ENCODE measurements at regions not wholly inside any gene's neighbourhood (a gene's known extent, or its start where the extent isn't known, plus 50 kb on each side); places are given as distances from the start of the nearest gene placed in this dataset.

GRCh38 chr2:237250599-237250998, 163.4 kb downstream of the COL6A3 start:
- ATAC-seq (no peak), DNase-seq (no peak)
- no peaks in the 10 kb centered on the region for H3K4me1 Mint-ChIP-seq
- peaks cover 0 to 5% (median 0%) of the 10 kb centered on the region in 9 donors for H3K9me3 Mint-ChIP-seq
- H3K4me3 Mint-ChIP-seq: no peak overlapping the region
- POLR2A ChIA-PET: no interaction called here
- no peak overlapping the region for H3K27ac Mint-ChIP-seq
- H3K27me3 Mint-ChIP-seq: peaks cover 11 to 18% (median 13%) of the 10 kb centered on the region in 5 donors
- H3K36me3 Mint-ChIP-seq: no peaks in the 10 kb centered on the region

GRCh38 chr2:237251986-237252385, 162.0 kb downstream of the COL6A3 start:
- ATAC-seq (no peak), DNase-seq (no peak)
- Mint-ChIP-seq H3K4me1 (no peaks in the 10 kb centered on the region), H3K27ac (no peak overlapping the region), H3K27me3 (peaks cover 11 to 13% (median 12%) of the 10 kb centered on the region in 5 donors), H3K4me3 (no peak overlapping the region), H3K36me3 (no peaks in the 10 kb centered on the region), H3K9me3 (peaks cover 0 to 5% (median 0%) of the 10 kb centered on the region in 9 donors)
- POLR2A ChIA-PET: no interaction called here

- no peak for ATAC-seq
- POLR2A ChIA-PET: no interaction called here
- Mint-ChIP-seq H3K36me3 (no peaks in the 10 kb centered on the region), H3K4me1 (peaks cover 0 to 8% (median 4%) of the 10 kb centered on the region in 4 donors), H3K4me3 (no peak overlapping the region), H3K27me3 (peaks cover 11 to 15% (median 12%) of the 10 kb centered on the region in 5 donors), H3K9me3 (peaks cover 0 to 4% (median 0%) of the 10 kb centered on the region in 9 donors), H3K27ac (no peak overlapping the region)
- DNase-seq: no peak
Measured at GRCh38 chr2:237253046-237253702, 160.8 kb downstream of the COL6A3 start.

- peaks cover 0 to 9% (median 5%) of the 10 kb centered on the region in 4 donors for H3K4me1 Mint-ChIP-seq
- H3K36me3 Mint-ChIP-seq: no peaks in the 10 kb centered on the region
- peaks cover 10 to 13% (median 11%) of the 10 kb centered on the region in 5 donors for H3K27me3 Mint-ChIP-seq
- POLR2A ChIA-PET: no interaction called here
- no peak for ATAC-seq
- no peak for DNase-seq
- no peak overlapping the region for H3K4me3 Mint-ChIP-seq
- H3K9me3 Mint-ChIP-seq: peaks cover 0 to 1% (median 0%) of the 10 kb centered on the region in 9 donors
- no peak overlapping the region for H3K27ac Mint-ChIP-seq
Measured at GRCh38 chr2:237254369-237254861, 159.5 kb downstream of the COL6A3 start.

GRCh38 chr2:237254911-237255578, 158.9 kb downstream of the COL6A3 start:
- no peak for ATAC-seq

GRCh38 chr2:237256887-237257286, 157.1 kb downstream of the COL6A3 start:
- Mint-ChIP-seq H3K9me3 (no peaks in the 10 kb centered on the region), H3K27me3 (peaks cover 4 to 13% (median 5%) of the 10 kb centered on the region in 5 donors), H3K36me3 (no peaks in the 10 kb centered on the region), H3K4me3 (no peak overlapping the region), H3K4me1 (peaks cover 0 to 9% (median 5%) of the 10 kb centered on the region in 4 donors), H3K27ac (peak overlapping the region in 1 of 10 donors; percentile 41)
- ATAC-seq (no peak), DNase-seq (no peak)
- POLR2A ChIA-PET: no interaction called here

More at GRCh38 chr2:237254911-237255578, 158.9 kb downstream of the COL6A3 start:
- Mint-ChIP-seq H3K36me3 (no peaks in the 10 kb centered on the region), H3K4me1 (peaks cover 0 to 9% (median 5%) of the 10 kb centered on the region in 4 donors), H3K9me3 (no peaks in the 10 kb centered on the region), H3K27me3 (peaks cover 5 to 13% (median 9%) of the 10 kb centered on the region in 5 donors), H3K27ac (no peak overlapping the region), H3K4me3 (no peak overlapping the region)
- DNase-seq: no peak
- POLR2A ChIA-PET: no interaction called here

GRCh38 chr2:237257471-237257951, 156.5 kb downstream of the COL6A3 start:
- ATAC-seq (no peak), DNase-seq (no peak)
- H3K36me3 Mint-ChIP-seq: no peaks in the 10 kb centered on the region
- POLR2A ChIA-PET: no interaction called here
- no peak overlapping the region for H3K27ac Mint-ChIP-seq
- H3K4me3 Mint-ChIP-seq: no peak overlapping the region
- peaks cover 0 to 9% (median 5%) of the 10 kb centered on the region in 4 donors for H3K4me1 Mint-ChIP-seq
- H3K9me3 Mint-ChIP-seq: no peaks in the 10 kb centered on the region
- peaks cover 3 to 13% (median 4%) of the 10 kb centered on the region in 5 donors for H3K27me3 Mint-ChIP-seq

- no peaks in the 10 kb centered on the region for H3K36me3 Mint-ChIP-seq
Measured at GRCh38 chr2:237258116-237258515, 155.8 kb downstream of the COL6A3 start.

GRCh38 chr2:237258615-237259014, 155.3 kb downstream of the COL6A3 start:
- Mint-ChIP-seq H3K36me3 (no peaks in the 10 kb centered on the region), H3K4me3 (no peak overlapping the region), H3K27me3 (peaks cover 2 to 4% (median 4%) of the 10 kb centered on the region in 5 donors), H3K9me3 (no peaks in the 10 kb centered on the region), H3K27ac (no peak overlapping the region), H3K4me1 (peaks cover 0 to 9% (median 5%) of the 10 kb centered on the region in 4 donors)
- DNase-seq: no peak
- POLR2A ChIA-PET: no interaction called here
- no peak for ATAC-seq

More at GRCh38 chr2:237258116-237258515, 155.8 kb downstream of the COL6A3 start:
- no peak for DNase-seq
- no peaks in the 10 kb centered on the region for H3K9me3 Mint-ChIP-seq
- no peak for ATAC-seq
- no peak overlapping the region for H3K4me3 Mint-ChIP-seq
- H3K4me1 Mint-ChIP-seq: peaks cover 0 to 9% (median 5%) of the 10 kb centered on the region in 4 donors
- peaks cover 3 to 7% (median 4%) of the 10 kb centered on the region in 5 donors for H3K27me3 Mint-ChIP-seq
- POLR2A ChIA-PET: no interaction called here
- no peak overlapping the region for H3K27ac Mint-ChIP-seq

GRCh38 chr2:237259201-237259600, 154.8 kb downstream of the COL6A3 start:
- H3K9me3 Mint-ChIP-seq: no peaks in the 10 kb centered on the region
- H3K27ac Mint-ChIP-seq: no peak overlapping the region
- peak overlapping the region in 1 of 10 donors; percentile 15 for H3K4me3 Mint-ChIP-seq
- no peaks in the 10 kb centered on the region for H3K36me3 Mint-ChIP-seq
- POLR2A ChIA-PET: interaction anchor here (0.5 kb wide), 1 partner anchor 293 kb away, joined by 3 read pairs; no protein-coding TSS in a partner anchor
- peaks cover 0 to 4% (median 4%) of the 10 kb centered on the region in 5 donors for H3K27me3 Mint-ChIP-seq
- ATAC-seq (no peak), DNase-seq (no peak)
- peaks cover 0 to 9% (median 5%) of the 10 kb centered on the region in 4 donors for H3K4me1 Mint-ChIP-seq

- peaks cover 0 to 4% (median 3%) of the 10 kb centered on the region in 5 donors for H3K27me3 Mint-ChIP-seq
- H3K27ac Mint-ChIP-seq: no peak overlapping the region
- DNase-seq: no peak
- no peak overlapping the region for H3K4me3 Mint-ChIP-seq
- POLR2A ChIA-PET: no interaction called here
- no peaks in the 10 kb centered on the region for H3K9me3 Mint-ChIP-seq
- no peak for ATAC-seq
- no peaks in the 10 kb centered on the region for H3K36me3 Mint-ChIP-seq
- H3K4me1 Mint-ChIP-seq: peaks cover 0 to 9% (median 5%) of the 10 kb centered on the region in 4 donors
Measured at GRCh38 chr2:237260039-237260620, 153.8 kb downstream of the COL6A3 start.

GRCh38 chr2:237260686-237261085, 153.3 kb downstream of the COL6A3 start:
- no peak overlapping the region for H3K4me3 Mint-ChIP-seq
- peaks cover 0 to 4% (median 2%) of the 10 kb centered on the region in 5 donors for H3K27me3 Mint-ChIP-seq
- H3K9me3 Mint-ChIP-seq: no peaks in the 10 kb centered on the region
- peaks cover 0 to 9% (median 5%) of the 10 kb centered on the region in 4 donors for H3K4me1 Mint-ChIP-seq
- DNase-seq (no peak), ATAC-seq (no peak)
- no peaks in the 10 kb centered on the region for H3K36me3 Mint-ChIP-seq
- POLR2A ChIA-PET: no interaction called here
- no peak overlapping the region for H3K27ac Mint-ChIP-seq

GRCh38 chr2:237261327-237261726, 152.6 kb downstream of the COL6A3 start:
- Mint-ChIP-seq H3K27ac (no peak overlapping the region), H3K4me1 (peaks cover 0 to 9% (median 5%) of the 10 kb centered on the region in 4 donors), H3K36me3 (no peaks in the 10 kb centered on the region), H3K4me3 (no peak overlapping the region), H3K9me3 (no peaks in the 10 kb centered on the region), H3K27me3 (peaks cover 0 to 4% (median 0%) of the 10 kb centered on the region in 5 donors)
- ATAC-seq: no peak
- POLR2A ChIA-PET: no interaction called here
- no peak for DNase-seq

All from naive thymus-derived CD8-positive, alpha-beta T cell (primary cell).